Testis (tissue), 2 donors: ENCODE measurements at regions not wholly inside any gene's neighbourhood (a gene's known extent, or its start where the extent isn't known, plus 50 kb on each side); places are given as distances from the start of the nearest gene placed in this dataset.

Experiments used
- DNase-seq: peaks from one replicate; pipeline ENCODE4 v3.0.0-alpha.2; 2019
- H3K27ac ChIP-seq, 2 donors: fragments of 200-600 bp; sonication (generic); one replicate each; pipeline ENCODE4 v1.5.1; 2019
- H3K27me3 ChIP-seq: fragments of 200-600 bp; sonication (generic); one replicate; pipeline ENCODE4 v1.5.1; 2019
- H3K36me3 ChIP-seq: fragments of 200-600 bp; sonication (generic); one replicate; pipeline ENCODE4 v1.5.1; 2017; ENCODE audit warnings: low read depth; ENCODE audit errors: missing control alignments
- H3K4me1 ChIP-seq: fragments of 200-600 bp; sonication (generic); one replicate; pipeline ENCODE4 v1.5.1; 2019
- H3K4me3 ChIP-seq, 2 donors: fragments of 200-600 bp; sonication (generic); one replicate each; pipeline ENCODE4 v1.5.1; 2017 to 2019
- H3K9me3 ChIP-seq: fragments of 200-600 bp; sonication (generic); one replicate; pipeline ENCODE4 v1.5.1; 2017
- CTCF ChIP-seq, 3 experiments: fragments of 450-650 bp in 2 of 3; fragments of 200-600 bp in 1 of 3; sonication (generic) in 1 of 3; IDR thresholded peaks; one replicate each; pipeline ENCODE4 v1.5.1; 2016 to 2019; ENCODE audit warnings: antibody characterized with exemption in 3 of 3, mild to moderate bottlenecking in 2 of 3, moderate library complexity in 1 of 3
- POLR2A ChIP-seq: fragments of 450-650 bp; IDR thresholded peaks from one replicate; pipeline ENCODE4 v1.6.1; 2017; ENCODE audit warnings: antibody characterized with exemption, mild to moderate bottlenecking, moderate library complexity
- WGBS, 2 donors: methylation state at CpG; one replicate each; pipeline ENCODE4 v1.1.5; 2018; 5-methylcytosine and 5-hydroxymethylcytosine counted together
- intact Hi-C: fragments of 100-400 bp; cut with DNase I; formaldehyde crosslinking; loops from one replicate; pipeline ENCODE4 v1.15.1; 2023; ENCODE audit warnings: low total_unique reads

- no peaks in the 10 kb centered on the region for H3K4me1 ChIP-seq
- no peak overlapping the region for H3K27ac ChIP-seq
- H3K36me3 ChIP-seq: no peaks in the 10 kb centered on the region
- peak overlapping the region in 1 of 2 donors; percentile 23 for H3K4me3 ChIP-seq
- TF ChIP-seq CTCF (IDR thresholded peaks at IDR 0.05) (no peak), POLR2A (no peak)
- DNase-seq: no peak
- intact Hi-C loops: no loop called here
- no peaks in the 10 kb centered on the region for H3K9me3 ChIP-seq
- no peaks in the 10 kb centered on the region for H3K27me3 ChIP-seq
- WGBS, 2 donors: 73 to 83% methylated on average over 22 to 33 of the region's 33 CpGs
These were observed 163.6 kb upstream of the PDE10A start for GRCh38 chr6:165826487-165827189.

GRCh38 chr6:165825256-165825815 is 162.3 kb upstream of the PDE10A start:
- H3K27ac ChIP-seq: no peak overlapping the region

GRCh38 chr6:165823609-165824326 is 160.7 kb upstream of the PDE10A start:
- Histone ChIP-seq H3K27me3 (no peaks in the 10 kb centered on the region), H3K9me3 (no peaks in the 10 kb centered on the region), H3K36me3 (no peaks in the 10 kb centered on the region), H3K27ac (no peak overlapping the region), H3K4me1 (no peaks in the 10 kb centered on the region), H3K4me3 (no peak overlapping the region)
- intact Hi-C loops: no loop called here
- WGBS, 2 donors: 92 to 94% methylated on average over 10 of the region's 10 CpGs
- DNase-seq: no peak
- TF ChIP-seq POLR2A: no peak
- TF ChIP-seq CTCF (IDR thresholded peaks at IDR 0.05): no peak

More at GRCh38 chr6:165825256-165825815, 162.3 kb upstream of the PDE10A start:
- Histone ChIP-seq H3K27me3 (no peaks in the 10 kb centered on the region), H3K4me1 (no peaks in the 10 kb centered on the region), H3K9me3 (no peaks in the 10 kb centered on the region), H3K36me3 (no peaks in the 10 kb centered on the region), H3K4me3 (no peak overlapping the region)
- DNase-seq: no peak
- intact Hi-C loops: no loop called here
- WGBS, 2 donors: 70 to 80% methylated on average over 9 of the region's 9 CpGs
- no peak for TF ChIP-seq CTCF (IDR thresholded peaks at IDR 0.05)

- intact Hi-C loops: no loop called here
- 74 to 90% methylated on average over 7 of the region's 7 CpGs for WGBS, 2 donors
- no peak for DNase-seq
- Histone ChIP-seq H3K9me3 (no peaks in the 10 kb centered on the region), H3K4me1 (no peaks in the 10 kb centered on the region), H3K4me3 (no peak overlapping the region), H3K27ac (no peak overlapping the region), H3K36me3 (no peaks in the 10 kb centered on the region), H3K27me3 (no peaks in the 10 kb centered on the region)
- TF ChIP-seq POLR2A (no peak), CTCF (IDR thresholded peaks at IDR 0.05) (no peak)
These were observed 159.5 kb upstream of the PDE10A start for GRCh38 chr6:165822501-165822900.
